Coronary artery (tissue), 2 donors: ENCODE measurements at regions not wholly inside any gene's neighbourhood (a gene's known extent, or its start where the extent isn't known, plus 50 kb on each side); places are given as distances from the start of the nearest gene placed in this dataset.
A peak's percentile ranks its signal among the peaks of the same experiment; 100 is the strongest.

Experiments used
- DNase-seq: peaks from one replicate; pipeline ENCODE4 v3.0.0-alpha.2; 2017; ENCODE audit warnings: low spot score
- H3K27ac ChIP-seq, 2 donors: fragments of 200-600 bp; sonication (generic); one replicate each; pipeline ENCODE4 v1.5.1; 2016 to 2019
- H3K4me3 ChIP-seq: fragments of 200-600 bp; sonication (generic); 2 replicates; pipeline ENCODE4 v1.5.1; 2016; ENCODE audit warnings: mild to moderate bottlenecking, moderate library complexity
- CTCF ChIP-seq: fragments of 200-600 bp; sonication (generic); IDR thresholded peaks from one replicate; pipeline ENCODE4 v1.5.1; 2019; ENCODE audit warnings: antibody characterized with exemption

- no peak overlapping the region for H3K4me3 ChIP-seq
- TF ChIP-seq CTCF = no peak
- no peak for DNase-seq
Measured at GRCh38 chr15:62546628-62547027, 381.5 kb upstream of the C2CD4B start.

GRCh38 chr15:62547584-62547983 lies 382.5 kb upstream of the C2CD4B start:
- Histone ChIP-seq H3K4me3 (no peak overlapping the region), H3K27ac (peak overlapping the region in 1 of 2 donors; percentile 74)
- no peak for DNase-seq
- no peak for TF ChIP-seq CTCF

More at GRCh38 chr15:62546628-62547027, 381.5 kb upstream of the C2CD4B start:
- peak overlapping the region; percentile 18 to 74 for H3K27ac ChIP-seq

- Histone ChIP-seq H3K27ac (no peak overlapping the region), H3K4me3 (no peak overlapping the region)
- no peak for TF ChIP-seq CTCF
- DNase-seq = no peak
Measured at GRCh38 chr15:62549345-62549970, 384.4 kb upstream of the C2CD4B start.

- TF ChIP-seq CTCF = no peak
- no peak for DNase-seq
- Histone ChIP-seq H3K4me3 (no peak overlapping the region), H3K27ac (no peak overlapping the region)
Measured at GRCh38 chr15:62550106-62550505, 385.0 kb upstream of the C2CD4B start.

- H3K4me3 ChIP-seq = no peak overlapping the region
- H3K27ac ChIP-seq = no peak overlapping the region
- no peak for DNase-seq
- TF ChIP-seq CTCF = no peak
Measured at GRCh38 chr15:62552444-62552843, 387.4 kb upstream of the C2CD4B start.

GRCh38 chr15:62553911-62554563 lies 389.0 kb upstream of the C2CD4B start:
- Histone ChIP-seq H3K4me3 (no peak overlapping the region), H3K27ac (no peak overlapping the region)
- no peak for TF ChIP-seq CTCF
- no peak for DNase-seq
